Endothelial cell of umbilical vein (primary cell): ENCODE measurements at regions not wholly inside any gene's neighbourhood (a gene's known extent, or its start where the extent isn't known, plus 50 kb on each side); places are given as distances from the start of the nearest gene placed in this dataset.

Source experiments
- BruUV-seq: library from RNA; stranded (reverse); fragments of 400-500 nt; replicated peaks from 2 replicates; lab custom pipeline; 2021; lab: Mats Ljungman, UMichigan
- CTCF ChIA-PET: fragments of 300-600, 350-600 bp; sonication (Branson Sonifier 250); formaldehyde crosslinking; loops from one replicate; lab custom pipeline; 2021; ENCODE audit warnings: antibody characterized with exemption, inconsistent platforms; lab: Charles Lee
- POLR2A ChIA-PET: fragments of 300-600, 350-600 bp; sonication (Branson Sonifier 250); formaldehyde crosslinking; loops from one replicate; lab custom pipeline; 2021; ENCODE audit warnings: antibody characterized with exemption, inconsistent platforms; lab: Charles Lee
- DNase-seq: peaks from one replicate; pipeline ENCODE4 v3.0.0-alpha.2; 2011; ENCODE audit warnings: low read depth, low spot score
- FAIRE-seq: peaks from 2 replicates; lab custom pipeline; 2011; peaks lifted over from hg19 to GRCh38; lab: Jason Lieb, UNC
- H2AFZ ChIP-seq: 2 replicates; pipeline ENCODE4 v1.6.0; 2012; ENCODE audit warnings: low read depth, low read length, control low read depth, inconsistent platforms
- H3K27ac ChIP-seq: 2 replicates; pipeline ENCODE4 v1.5.1; 2011; ENCODE audit warnings: low read depth, mild to moderate bottlenecking, control low read depth, low read length, moderate library complexity; ENCODE audit not compliant: insufficient read depth
- H3K27me3 ChIP-seq, 2 experiments: 2 replicates each; pipeline versions ENCODE4 v1.6.0 to v1.6.1; 2011; ENCODE audit warnings: low read length in 2 of 2, mixed read lengths in 1 of 2; ENCODE audit not compliant: control insufficient read depth in 2 of 2, insufficient read depth in 2 of 2
- H3K36me3 ChIP-seq, 2 experiments: 2 replicates in 1 of 2; 3 replicates in 1 of 2; pipeline ENCODE4 v1.5.1; 2011; ENCODE audit warnings: low read length in 2 of 2, mild to moderate bottlenecking in 1 of 2, moderate library complexity in 1 of 2; ENCODE audit not compliant: control insufficient read depth in 2 of 2, insufficient read depth in 2 of 2; ENCODE audit errors: extremely low read depth in 1 of 2
- H3K4me1 ChIP-seq: 3 replicates; pipeline ENCODE4 v1.5.1; 2011; ENCODE audit warnings: mild to moderate bottlenecking, low read length; ENCODE audit not compliant: control insufficient read depth, insufficient read depth; ENCODE audit errors: extremely low read depth
- H3K4me2 ChIP-seq: 2 replicates; pipeline ENCODE4 v1.6.1; 2011; ENCODE audit warnings: low read length, control low read depth, mixed read lengths; ENCODE audit not compliant: insufficient read depth
- H3K4me3 ChIP-seq, 3 experiments: fragments of 200-600 bp in 1 of 3; sonication (generic), shearing (Covaris generic) in 1 of 3; replicated peaks in 1 of 3; 2 replicates each; pipeline ENCODE4 v1.5.1; 2011 to 2016; ENCODE audit warnings: control low read depth in 3 of 3, low read length in 3 of 3, mild to moderate bottlenecking in 2 of 3, inconsistent platforms in 1 of 3, low read depth in 1 of 3, moderate library complexity in 1 of 3; ENCODE audit not compliant: insufficient read depth in 1 of 3
- H3K79me2 ChIP-seq: 2 replicates; pipeline ENCODE4 v1.6.0; 2012; ENCODE audit warnings: low read length, inconsistent platforms; ENCODE audit not compliant: control insufficient read depth, insufficient read depth
- H3K9ac ChIP-seq: replicated peaks from 2 replicates; pipeline ENCODE3; 2011; ENCODE audit warnings: low read length, control low read depth; ENCODE audit not compliant: insufficient read depth; ENCODE audit errors: extremely low read depth
- H3K9me1 ChIP-seq: replicated peaks from 3 replicates; pipeline ENCODE4 v1.6.0; 2011; ENCODE audit warnings: mild to moderate bottlenecking, low read length; ENCODE audit not compliant: control insufficient read depth, insufficient read depth; ENCODE audit errors: extremely low read depth
- H3K9me3 ChIP-seq: replicated peaks from 2 replicates; pipeline ENCODE4 v1.5.1; 2012; ENCODE audit warnings: low read length, inconsistent platforms; ENCODE audit not compliant: control insufficient read depth, insufficient read depth
- H4K20me1 ChIP-seq: replicated peaks from 2 replicates; pipeline ENCODE3; 2011; ENCODE audit warnings: mild to moderate bottlenecking, low read length; ENCODE audit not compliant: control insufficient read depth, insufficient read depth; ENCODE audit errors: extremely low read depth
- EZH2 ChIP-seq: IDR thresholded peaks from 2 replicates; pipeline ENCODE4 v1.6.1; 2012; ENCODE audit warnings: borderline replicate concordance, low read depth, mild to moderate bottlenecking, moderate library complexity, low read length, inconsistent platforms; ENCODE audit not compliant: severe bottlenecking
- FOS ChIP-seq: IDR thresholded peaks from 2 replicates; pipeline ENCODE4 v1.6.1; 2011; ENCODE audit warnings: mild to moderate bottlenecking, low read length, moderate library complexity, borderline replicate concordance; ENCODE audit not compliant: insufficient read depth
- GATA2 ChIP-seq: IDR thresholded peaks from 2 replicates; pipeline ENCODE4 v1.7.0; 2011; ENCODE audit warnings: low read depth, mild to moderate bottlenecking, moderate library complexity, mixed read lengths, low read length; ENCODE audit not compliant: insufficient read length, insufficient read depth
- MYC ChIP-seq: IDR thresholded peaks from one replicate; pipeline ENCODE4 v1.6.1; 2011; ENCODE audit warnings: mild to moderate bottlenecking, low read depth, low read length
- POLR2A ChIP-seq: IDR thresholded peaks from 2 replicates; pipeline ENCODE4 v1.6.1; 2012; ENCODE audit warnings: low read depth, mild to moderate bottlenecking, control low read depth, low read length
- POLR2AphosphoS5 ChIP-seq: IDR thresholded peaks from 2 replicates; pipeline ENCODE4 v1.6.1; 2012; ENCODE audit warnings: low read depth, mild to moderate bottlenecking, control low read depth, low read length, moderate library complexity; ENCODE audit not compliant: insufficient read depth
- dilution Hi-C: fragments of 300-500 bp; cut with MboI; formaldehyde crosslinking; loops from one replicate; pipeline ENCODE4 v1.15.0; 2019; ENCODE audit warnings: low sequenced_read_pairs; ENCODE audit not compliant: extremely low pct_ligation_motif_present
- intact Hi-C: fragments of 100-400 bp; cut with micrococcal nuclease; formaldehyde crosslinking; loops from one replicate; pipeline ENCODE4 v1.10.0; 2022

DNA sequence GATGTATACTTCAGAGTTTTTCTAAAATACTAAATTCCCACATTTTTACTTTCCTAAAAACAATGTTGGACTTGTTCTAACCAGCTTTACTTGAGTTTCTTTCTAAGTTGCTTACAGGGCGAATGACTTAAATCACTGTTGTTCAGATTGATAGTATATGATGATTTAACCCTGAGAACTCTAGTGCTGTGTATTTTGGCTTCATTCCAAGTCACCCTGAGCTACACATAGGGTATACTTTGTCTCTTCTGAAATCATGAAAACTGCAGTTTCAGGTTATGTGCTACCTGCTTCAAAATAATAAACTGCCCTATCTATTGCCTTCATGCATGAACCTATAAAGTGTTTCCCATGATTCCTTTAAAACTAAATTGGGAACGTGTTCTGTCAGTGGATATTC is 162.5 kb upstream of the PDE3A start:
- H3K9me1 ChIP-seq, result no peaks in the 10 kb centered on the region
- no peaks in the 10 kb centered on the region for H3K9me3 ChIP-seq
- no peaks in the 10 kb centered on the region for H3K79me2 ChIP-seq
- no peak overlapping the region for H3K9ac ChIP-seq
- no peak for TF ChIP-seq POLR2A
- no peak for TF ChIP-seq MYC
- TF ChIP-seq EZH2, result no peak
- TF ChIP-seq POLR2AphosphoS5, result no peak
- H2AFZ ChIP-seq, result no peak overlapping the region
- ChIA-PET POLR2A (no interaction called here), CTCF (no interaction called here)
- no peaks in the 10 kb centered on the region for H3K36me3 ChIP-seq
- H3K27me3 ChIP-seq, result no peaks in the 10 kb centered on the region
- FAIRE-seq (no peak), DNase-seq (peak; percentile 24)
- H3K27ac ChIP-seq, result no peak overlapping the region
- H4K20me1 ChIP-seq, result no peaks in the 10 kb centered on the region
- intact Hi-C loops, result no loop called here
- dilution Hi-C loops, result no loop called here
- H3K4me3 ChIP-seq, result no peak overlapping the region
- BruUV-seq, result no TSS peak
- H3K4me1 ChIP-seq, result no peaks in the 10 kb centered on the region
- H3K4me2 ChIP-seq, result no peak overlapping the region

DNA sequence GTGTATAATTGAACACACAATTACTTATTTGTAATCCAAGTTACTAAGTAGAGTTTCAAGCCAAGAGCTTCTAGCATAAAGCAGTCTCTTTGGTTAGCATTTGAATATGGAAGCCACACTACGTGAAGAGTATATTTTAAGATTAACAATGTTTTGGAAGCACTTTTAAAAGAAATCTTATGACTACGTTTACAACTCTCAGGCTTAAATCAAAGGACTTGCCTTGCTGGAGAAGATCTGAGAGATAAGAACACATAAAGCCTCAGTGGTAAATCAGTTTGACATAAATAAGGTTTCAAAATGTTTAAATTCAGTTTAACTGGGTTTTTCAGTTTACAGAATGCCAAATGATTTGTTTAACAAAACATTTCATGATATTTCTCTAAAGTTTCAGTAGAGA is 161.9 kb upstream of the PDE3A start:
- dilution Hi-C loops, result no loop called here
- H3K4me3 ChIP-seq, result no peak overlapping the region
- no peak for DNase-seq
- FAIRE-seq, result no peak
- intact Hi-C loops, result no loop called here
- H3K9me3 ChIP-seq, result no peaks in the 10 kb centered on the region
- no peaks in the 10 kb centered on the region for H3K79me2 ChIP-seq
- ChIA-PET POLR2A (no interaction called here), CTCF (no interaction called here)
- no peaks in the 10 kb centered on the region for H3K27me3 ChIP-seq
- H4K20me1 ChIP-seq, result no peaks in the 10 kb centered on the region
- no peaks in the 10 kb centered on the region for H3K4me1 ChIP-seq
- H3K27ac ChIP-seq, result no peak overlapping the region
- no peak overlapping the region for H3K4me2 ChIP-seq
- no peaks in the 10 kb centered on the region for H3K9me1 ChIP-seq
- no peak overlapping the region for H2AFZ ChIP-seq
- TF ChIP-seq FOS (no peak), MYC (no peak), GATA2 (no peak)
- BruUV-seq, result no TSS peak
- H3K36me3 ChIP-seq, result no peaks in the 10 kb centered on the region
- no peak overlapping the region for H3K9ac ChIP-seq
